CD4-positive, alpha-beta T cell treated with Interleukin-4 for 1 hour (primary cell): ENCODE measurements at regions not wholly inside any gene's neighbourhood (a gene's known extent, or its start where the extent isn't known, plus 50 kb on each side); places are given as distances from the start of the nearest gene placed in this dataset.
"Not testable (repeated sequence)": the region's sequence is repeated elsewhere in the genome, so short reads cannot be mapped to it uniquely, and the experiment has no call there.

Source experiments
- DNase-seq, 2 donors: peaks; one replicate each; pipeline ENCODE4 v3.0.0-alpha.2; 2020 to 2022

GRCh38 chr3:182294256-182294655 lies 499.0 kb upstream of the ATP11B start:
- DNase-seq: no peak

- DNase-seq: no peak
Observed at GRCh38 chr3:182294696-182295095, 498.6 kb upstream of the ATP11B start.

- no peak for DNase-seq
Observed at GRCh38 chr3:182300266-182300665, 493.0 kb upstream of the ATP11B start.

GRCh38 chr3:182303169-182303568 lies 490.1 kb upstream of the ATP11B start:
- no peak for DNase-seq

GRCh38 chr3:182305881-182306665 lies 487.2 kb upstream of the ATP11B start:
- DNase-seq: no peak

GRCh38 chr3:182308328-182308727 lies 485.0 kb upstream of the ATP11B start:
- no peak for DNase-seq

- DNase-seq: no peak
Observed at GRCh38 chr3:182309120-182309519, 484.2 kb upstream of the ATP11B start.

GRCh38 chr3:182315313-182315712 lies 478.0 kb upstream of the ATP11B start:
- DNase-seq: no peak

GRCh38 chr3:182323126-182323700 lies 470.1 kb upstream of the ATP11B start:
- DNase-seq: no peak

- no peak for DNase-seq
Observed at GRCh38 chr3:182323898-182324297, 469.4 kb upstream of the ATP11B start.

- DNase-seq: no peak
Observed at GRCh38 chr3:182325213-182325950, 467.9 kb upstream of the ATP11B start.

GRCh38 chr3:182327196-182327681 lies 466.1 kb upstream of the ATP11B start:
- no peak for DNase-seq

GRCh38 chr3:182330646-182331045 lies 462.7 kb upstream of the ATP11B start:
- DNase-seq: no peak

GRCh38 chr3:182331341-182331740 lies 462.0 kb upstream of the ATP11B start:
- DNase-seq: no peak

GRCh38 chr3:182342252-182342651 lies 451.1 kb upstream of the ATP11B start:
- DNase-seq: no peak

GRCh38 chr3:182344026-182344425 lies 449.3 kb upstream of the ATP11B start:
- not testable (repeated sequence) for DNase-seq

GRCh38 chr3:182349051-182349450 lies 444.3 kb upstream of the ATP11B start:
- no peak for DNase-seq

GRCh38 chr3:182349951-182350517 lies 443.3 kb upstream of the ATP11B start:
- no peak for DNase-seq

- no peak for DNase-seq
Observed at GRCh38 chr3:182357928-182358327, 435.4 kb upstream of the ATP11B start.

- DNase-seq: no peak
Observed at GRCh38 chr3:182364323-182364722, 429.0 kb upstream of the ATP11B start.

GRCh38 chr3:182364723-182365650 lies 428.3 kb upstream of the ATP11B start:
- DNase-seq: no peak

GRCh38 chr3:182366746-182367145 lies 426.6 kb upstream of the ATP11B start:
- no peak for DNase-seq
